HG02884 (cell line): ENCODE measurements at regions not wholly inside any gene's neighbourhood (a gene's known extent, or its start where the extent isn't known, plus 50 kb on each side); places are given as distances from the start of the nearest gene placed in this dataset.

Experiments used
- ATAC-seq: cut with Tn5 transposase; IDR thresholded peaks from one replicate; pipeline ENCODE4 v1.9.1; 2021; ENCODE audit warnings: mild to moderate bottlenecking, moderate library complexity; ENCODE audit not compliant: unreplicated experiment

DNA sequence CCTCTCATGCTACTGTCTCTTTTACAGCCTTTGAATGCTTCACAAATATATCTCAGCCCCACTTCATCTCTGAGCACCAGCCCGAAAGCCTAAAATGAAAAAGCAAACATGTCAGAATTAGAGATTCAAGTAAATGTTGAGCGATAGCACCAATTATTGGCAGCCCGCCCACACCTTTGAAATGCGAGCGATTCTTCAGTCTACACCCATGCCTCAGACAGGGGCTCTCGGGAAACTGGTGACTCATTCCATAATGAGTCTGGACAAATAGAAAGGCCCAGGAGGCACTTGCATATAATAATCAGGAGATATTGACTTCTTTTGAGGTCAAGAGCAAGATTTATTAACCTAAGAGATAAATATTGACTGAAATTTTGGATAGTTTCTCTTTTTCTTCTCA, 487.3 kb upstream of the PTBP2 start:
- no peak for ATAC-seq

DNA sequence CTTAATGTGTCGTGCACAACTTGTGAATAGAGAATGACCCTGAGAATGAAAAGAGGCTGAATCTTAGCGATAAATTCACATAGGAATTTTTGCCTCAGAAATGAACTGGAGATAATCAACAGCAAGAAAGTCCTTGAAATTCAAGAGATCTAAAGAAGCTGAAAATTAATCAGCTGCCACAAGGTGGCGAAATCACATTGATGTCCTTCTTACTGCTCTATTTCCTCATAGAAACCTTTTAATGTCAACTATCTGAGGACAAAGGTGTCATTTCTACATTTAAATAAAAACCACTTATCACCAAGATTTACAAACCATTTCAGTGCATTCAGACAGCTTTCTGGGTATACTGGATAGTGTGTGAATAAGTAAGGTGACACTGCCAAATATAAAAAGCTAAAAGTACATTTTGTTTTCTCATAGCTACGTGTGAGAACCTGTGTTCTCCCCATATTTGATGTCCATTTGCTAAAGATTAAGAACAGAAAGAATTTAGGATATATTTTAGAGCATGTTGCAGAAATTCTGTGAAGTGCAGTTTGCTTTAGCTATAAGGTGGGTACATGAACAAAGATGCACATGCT, 485.3 kb upstream of the PTBP2 start:
- peak; percentile 55 for ATAC-seq

DNA sequence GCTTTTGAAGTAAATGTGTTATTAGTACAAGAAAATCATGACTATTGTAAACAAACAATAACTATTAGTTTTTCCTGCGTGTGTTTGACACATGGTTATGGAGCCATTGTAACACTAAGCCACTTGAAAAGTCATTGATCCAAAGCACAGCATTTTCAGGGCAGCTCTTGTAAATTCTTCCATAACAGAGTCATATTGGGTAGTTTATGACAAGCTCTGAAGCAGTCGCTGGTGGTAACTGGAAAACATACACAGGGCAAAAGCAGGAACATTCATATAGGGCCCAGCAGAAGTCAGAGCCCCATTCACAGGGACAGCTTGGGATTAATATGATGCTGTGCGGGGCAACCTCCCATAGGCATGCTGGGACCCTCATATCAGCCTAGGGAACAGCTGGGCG, 483.2 kb upstream of the PTBP2 start:
- no peak for ATAC-seq

DNA sequence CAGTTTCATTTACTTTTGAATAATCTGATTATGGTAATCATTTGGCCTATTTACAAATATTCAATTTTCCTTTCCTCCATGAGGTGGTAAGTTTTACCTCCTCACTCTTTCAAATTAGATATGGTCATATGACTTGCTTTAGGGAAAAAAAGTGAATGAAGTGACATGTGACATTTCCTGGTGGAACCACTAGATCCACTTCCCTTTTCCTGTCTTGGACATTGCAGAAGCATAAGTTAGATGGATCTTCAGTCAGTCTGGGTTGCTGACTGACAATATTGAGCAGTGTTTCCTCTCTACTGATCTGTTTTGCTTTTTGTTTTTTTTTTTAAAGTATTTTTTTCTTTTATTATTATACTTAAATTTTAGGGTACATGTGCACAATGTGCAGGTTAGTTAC, 481.1 kb upstream of the PTBP2 start:
- ATAC-seq: no peak

DNA sequence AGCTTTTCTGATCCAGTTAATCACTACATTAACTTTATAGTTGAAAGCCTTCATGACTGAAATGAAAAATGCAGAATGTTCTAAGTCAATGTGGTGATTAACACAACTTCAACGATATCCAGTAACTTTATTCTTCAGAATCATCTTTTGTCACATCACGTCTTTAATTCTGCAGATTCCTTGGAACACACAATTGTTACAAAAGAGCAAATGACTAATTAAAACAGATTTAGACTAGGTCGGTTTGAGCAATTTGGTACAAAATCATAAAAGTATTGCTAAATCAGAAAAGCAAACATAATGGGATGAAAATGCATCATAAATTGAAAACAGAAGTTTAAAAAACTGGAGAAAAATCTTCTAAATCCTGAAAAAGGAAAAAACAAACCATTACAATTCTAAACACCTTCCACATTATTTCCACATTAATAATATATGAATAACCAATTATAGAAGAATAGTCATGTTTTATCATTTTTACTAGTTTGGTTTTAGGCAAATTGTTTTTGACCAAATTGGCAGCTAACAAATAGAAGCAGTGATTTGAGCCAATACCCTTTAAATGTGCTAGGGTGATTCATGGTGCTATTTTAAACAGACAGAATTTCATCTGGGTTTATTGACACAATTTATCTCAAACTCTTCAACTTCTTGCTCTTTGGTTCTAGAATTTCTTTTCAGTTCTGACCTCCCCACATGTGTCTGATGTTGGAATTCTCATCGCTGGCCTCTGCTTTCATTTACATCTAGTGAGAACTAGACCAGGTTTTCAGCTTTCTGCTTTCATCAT, 468.1 kb upstream of the PTBP2 start:
- no peak for ATAC-seq

DNA sequence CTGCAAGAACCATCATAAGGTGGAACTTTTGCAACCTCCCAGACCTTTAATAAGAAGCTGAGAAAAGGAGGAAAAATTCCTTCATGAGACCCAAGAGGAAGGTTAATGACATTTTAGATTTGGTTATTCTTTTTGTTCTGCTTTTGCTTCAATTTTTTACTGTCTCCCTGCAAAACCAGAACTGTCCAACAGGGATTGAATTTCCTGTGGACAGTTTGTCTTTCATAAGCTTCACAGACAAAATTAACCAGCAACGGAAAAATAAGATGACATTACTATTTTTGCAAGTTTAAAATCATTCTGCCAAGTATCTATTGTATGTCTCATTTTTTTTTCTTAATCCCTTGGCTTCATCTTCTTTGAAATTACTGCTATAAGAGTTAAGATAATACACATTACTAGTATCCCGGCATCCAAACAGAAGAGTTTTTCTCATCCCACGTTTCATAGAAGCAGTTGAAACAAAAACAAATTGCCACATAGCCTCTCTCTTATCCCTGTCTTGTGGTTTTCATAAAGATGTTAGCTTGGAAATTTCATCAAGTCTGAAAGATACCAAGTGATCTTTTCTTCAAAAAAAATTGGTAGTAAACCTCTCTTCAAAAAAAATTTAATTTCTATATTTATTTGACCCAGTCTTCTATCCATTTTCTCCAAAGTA, 465.3 kb upstream of the PTBP2 start:
- no peak for ATAC-seq

DNA sequence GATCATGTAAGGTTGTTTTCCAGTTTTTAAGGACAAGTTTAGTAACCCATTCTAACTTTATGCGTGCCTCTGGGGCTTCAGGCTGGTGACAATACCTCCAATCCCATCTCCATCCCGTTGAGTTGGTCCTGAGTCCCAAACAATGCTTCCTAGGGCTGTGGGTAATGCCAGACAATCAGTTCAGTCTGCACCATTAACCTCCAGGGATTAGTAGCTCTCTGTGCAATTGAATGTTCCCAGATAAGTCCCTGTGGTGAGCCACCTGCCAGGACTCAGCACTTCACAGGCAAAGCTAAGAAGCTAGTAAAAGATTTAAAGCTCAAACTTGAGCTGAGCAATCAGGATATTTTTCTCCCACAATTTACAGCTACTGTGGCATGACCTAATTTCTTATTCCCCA, 462.2 kb upstream of the PTBP2 start:
- no peak for ATAC-seq

DNA sequence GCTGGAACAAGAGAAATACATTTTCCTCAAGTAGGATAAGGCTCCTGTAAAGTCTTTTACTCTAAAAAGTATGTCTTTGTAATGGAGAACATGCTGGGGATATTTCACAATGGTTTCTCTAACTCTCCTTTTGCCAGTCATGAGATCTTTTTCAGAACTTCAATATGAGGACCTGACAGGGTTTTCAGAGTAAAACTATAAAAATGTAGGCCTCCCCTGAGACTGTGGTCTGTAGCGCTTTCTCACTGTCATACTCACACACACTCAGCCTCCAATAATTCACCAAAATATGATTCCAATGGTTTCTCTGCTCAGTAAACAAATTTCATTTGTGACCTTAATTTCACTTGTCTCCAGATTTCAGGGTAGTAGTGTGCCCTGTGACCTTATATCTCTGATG, 440.1 kb upstream of the PTBP2 start:
- no peak for ATAC-seq

DNA sequence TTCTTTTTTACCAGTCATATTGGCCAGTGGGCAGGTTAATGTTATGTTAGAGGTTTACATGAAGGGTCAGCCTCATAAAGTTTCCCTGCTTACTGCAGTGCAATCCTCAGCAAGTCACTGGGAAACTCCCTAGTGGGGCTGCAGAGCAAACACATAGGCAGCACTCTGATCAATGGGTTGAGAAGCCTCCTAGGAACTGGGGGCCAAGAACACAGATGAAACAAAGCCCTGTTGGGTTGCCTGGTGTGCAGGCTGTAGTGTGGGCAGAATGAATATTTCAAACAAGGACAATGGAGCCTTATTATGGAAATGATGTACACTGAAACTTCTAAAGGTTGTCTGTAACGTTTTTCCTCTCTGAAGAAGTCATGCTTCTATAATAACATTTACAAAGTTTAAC, 431.6 kb upstream of the PTBP2 start:
- no peak for ATAC-seq

DNA sequence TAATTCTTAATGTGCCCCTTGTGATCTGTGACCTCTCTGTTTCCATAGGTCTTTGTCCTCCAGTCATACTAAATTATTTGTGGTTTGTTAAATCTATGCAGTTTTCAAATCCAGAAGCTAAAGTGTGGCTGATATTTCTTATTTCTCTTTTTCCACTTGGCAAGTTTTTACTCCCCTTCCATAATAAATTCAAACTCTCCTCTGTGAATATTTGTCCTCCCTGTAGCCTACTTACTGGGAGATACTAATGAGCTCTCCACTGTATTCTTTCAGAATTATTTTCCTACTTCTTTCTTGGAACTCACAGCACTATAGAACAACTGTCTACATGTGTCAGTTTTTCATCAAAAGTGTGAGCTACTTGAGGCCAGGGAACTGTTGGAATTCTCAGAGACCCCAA, 430.8 kb upstream of the PTBP2 start:
- no peak for ATAC-seq

DNA sequence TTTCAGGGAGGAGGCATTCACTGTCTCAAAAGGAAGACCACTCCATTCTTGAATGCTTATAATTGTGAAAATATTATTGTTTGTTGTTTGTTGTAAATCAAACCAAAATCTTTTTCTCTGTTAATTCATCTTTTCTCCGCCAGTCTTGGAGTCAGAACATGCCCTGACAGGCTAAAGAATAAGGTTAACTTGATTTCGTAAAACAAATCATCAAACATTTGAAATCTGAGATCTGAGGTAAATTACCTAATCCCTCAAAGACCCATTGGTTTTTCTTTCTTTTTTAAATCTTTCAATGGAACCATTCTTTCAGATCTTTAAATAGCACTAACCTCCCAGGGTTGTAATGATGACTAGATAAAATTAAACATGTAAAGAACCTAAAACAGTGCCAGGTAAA, 430.1 kb upstream of the PTBP2 start:
- no peak for ATAC-seq

DNA sequence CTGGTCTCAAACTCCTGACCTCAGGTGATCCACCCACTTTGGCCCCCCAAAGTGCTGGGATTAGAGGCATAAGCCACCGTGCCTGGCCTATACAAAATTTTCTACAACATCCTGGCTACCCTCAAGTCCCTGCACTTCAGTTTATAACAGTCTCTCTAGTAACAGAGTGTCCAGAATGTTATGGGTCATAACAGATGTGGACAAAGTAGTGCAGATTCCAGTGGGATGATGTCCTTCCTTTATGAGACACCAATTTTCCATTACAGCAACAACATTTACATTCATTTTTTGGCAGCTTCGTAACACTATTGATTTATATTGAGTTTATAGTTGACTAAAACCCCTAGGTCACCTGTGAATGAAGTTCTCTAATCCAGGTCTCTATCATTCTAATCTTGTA, 429.4 kb upstream of the PTBP2 start:
- ATAC-seq: no peak

DNA sequence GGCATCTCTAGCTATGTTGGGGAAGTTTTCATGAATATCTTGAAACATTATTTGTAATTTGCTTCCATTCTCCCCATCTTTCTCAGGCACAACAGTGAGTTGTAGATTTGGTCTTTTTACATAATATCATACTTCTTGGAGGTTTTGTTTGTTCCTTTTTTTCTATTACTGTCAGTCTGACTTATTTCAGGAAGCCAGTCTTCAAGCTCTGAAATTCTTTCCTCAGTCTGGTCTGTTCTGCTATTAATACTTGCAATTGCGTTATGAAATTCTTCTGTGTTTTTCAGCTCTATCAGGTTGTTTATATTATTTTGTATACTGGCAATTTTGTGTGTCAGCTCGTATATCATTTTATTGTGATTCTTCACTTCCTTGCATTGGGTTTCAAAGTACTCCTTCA, 424.6 kb upstream of the PTBP2 start:
- no peak for ATAC-seq

DNA sequence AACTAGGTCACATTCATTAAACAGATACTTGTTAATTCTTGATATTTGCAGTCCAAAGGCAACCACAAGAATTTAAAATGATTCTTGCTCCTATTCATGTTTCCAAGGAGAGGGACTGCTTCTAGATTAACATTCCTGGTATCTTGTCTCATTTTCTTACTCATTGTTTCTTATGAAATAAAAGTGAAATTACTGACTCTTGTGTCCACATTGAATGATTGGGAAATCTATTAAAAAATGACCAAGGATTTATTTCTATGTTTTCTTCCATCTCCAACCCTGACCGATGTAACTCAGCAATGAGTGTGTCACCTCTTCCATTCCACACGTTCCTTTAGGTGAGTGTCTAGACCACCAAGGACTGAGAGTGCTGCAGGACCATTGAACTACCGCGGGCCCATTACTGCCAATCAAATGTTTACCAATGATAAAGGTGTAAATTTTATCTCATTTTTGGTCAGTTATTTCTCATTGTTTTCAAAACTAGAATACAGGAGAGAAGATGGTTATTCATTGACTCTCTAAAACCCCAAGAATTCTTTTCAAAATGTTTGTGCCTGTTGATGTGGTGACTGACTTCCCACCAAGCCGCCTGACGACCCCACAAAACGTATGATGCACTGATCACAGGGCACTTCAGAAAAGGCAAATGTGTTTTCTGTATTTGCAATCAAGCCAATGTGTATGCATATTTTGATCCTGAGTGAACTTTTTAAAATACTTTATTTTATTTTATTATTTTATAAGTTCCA, 414.6 kb upstream of the PTBP2 start:
- no peak for ATAC-seq

DNA sequence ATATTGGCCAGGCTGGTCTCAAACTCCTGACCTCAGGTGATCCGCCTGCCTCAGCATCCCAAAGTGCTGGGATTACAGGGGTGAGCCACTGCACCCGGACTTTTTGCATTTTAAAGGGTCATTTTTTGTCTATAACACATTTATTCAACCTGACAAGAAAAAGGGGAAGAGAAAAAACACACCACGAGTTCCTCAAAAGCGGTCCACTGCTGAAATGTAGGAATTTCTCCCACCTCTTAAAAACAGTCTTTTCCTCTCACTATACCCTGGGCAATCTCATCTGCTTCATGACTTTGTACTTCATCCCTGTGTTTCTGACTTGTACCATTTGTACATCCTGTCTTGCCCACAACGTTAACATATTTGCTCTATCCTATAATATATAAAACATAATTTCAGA, 413.3 kb upstream of the PTBP2 start:
- no peak for ATAC-seq

DNA sequence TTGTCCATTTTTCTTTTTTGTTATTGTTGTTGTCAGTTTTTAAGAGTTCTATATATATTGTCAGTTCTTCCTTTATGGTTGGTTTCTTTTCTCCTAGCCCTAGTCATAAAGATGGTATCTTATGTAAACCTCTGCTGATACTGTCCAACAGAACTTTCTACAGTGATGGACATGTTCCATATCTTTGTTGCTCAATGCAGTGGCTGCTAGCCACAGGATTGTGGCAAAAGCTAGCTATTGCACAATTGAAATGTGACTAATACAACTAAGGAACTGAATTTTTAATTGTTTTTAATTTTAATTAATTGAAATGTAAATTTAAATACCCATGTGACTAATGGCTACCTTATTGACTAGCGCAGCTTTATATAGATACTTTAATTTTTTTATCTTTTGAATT, 411.8 kb upstream of the PTBP2 start:
- ATAC-seq: no peak

DNA sequence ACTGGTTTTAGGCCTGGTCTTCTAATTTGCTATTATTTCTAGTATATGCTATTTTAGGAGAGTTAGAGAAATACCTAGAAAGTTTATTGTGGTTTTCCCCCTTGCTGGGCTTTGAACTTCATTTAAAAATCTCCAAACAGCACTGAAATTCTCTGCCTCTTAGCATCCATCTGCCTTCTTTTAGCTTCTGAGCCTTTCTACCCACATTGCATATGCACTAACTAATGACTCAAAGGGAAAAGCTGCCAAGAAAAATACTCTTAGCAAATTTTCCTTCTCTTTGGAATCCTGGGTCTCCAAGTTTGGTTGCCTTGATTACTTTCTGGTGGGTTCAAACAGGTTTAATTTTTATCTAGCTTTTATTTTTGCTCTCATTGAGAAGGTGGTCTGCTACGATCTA, 408.4 kb upstream of the PTBP2 start:
- no peak for ATAC-seq

DNA sequence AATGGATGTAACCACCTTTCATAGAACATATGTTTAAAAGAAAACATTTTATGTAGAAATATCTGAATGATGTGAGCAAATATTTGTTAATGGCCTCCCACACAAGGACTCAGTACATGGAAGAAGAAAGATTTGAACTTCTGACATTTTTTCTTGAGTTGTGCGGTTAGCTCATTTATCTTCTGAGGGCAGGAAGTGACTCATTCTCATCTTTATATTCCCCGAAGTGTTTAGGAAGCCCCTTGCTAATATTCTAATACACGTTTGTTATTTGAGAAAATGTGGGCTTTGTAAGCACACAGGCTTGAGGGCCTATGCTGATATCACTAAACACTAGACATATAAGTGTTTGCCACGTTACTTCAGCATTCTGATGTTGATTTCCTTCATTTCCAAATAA, 392.5 kb upstream of the PTBP2 start:
- no peak for ATAC-seq

DNA sequence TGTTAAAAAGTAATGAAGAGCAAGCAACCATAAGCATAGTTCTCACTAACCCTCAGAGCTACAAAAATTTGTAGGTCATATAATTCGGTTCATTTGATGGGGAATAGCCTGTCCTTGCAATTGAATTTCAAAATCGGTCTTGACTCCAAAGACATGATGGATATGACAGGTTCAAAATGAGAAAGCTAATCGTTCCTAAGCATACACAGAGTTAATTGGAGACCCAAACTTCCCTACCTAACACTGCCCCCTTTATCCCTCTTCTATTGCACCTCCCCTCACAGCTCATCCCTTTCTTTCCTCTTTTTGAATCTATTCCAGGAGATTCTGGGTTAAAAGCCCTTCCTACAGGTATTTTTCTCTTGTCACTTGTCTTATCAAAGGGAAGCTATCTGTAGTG, 390.0 kb upstream of the PTBP2 start:
- ATAC-seq: no peak

DNA sequence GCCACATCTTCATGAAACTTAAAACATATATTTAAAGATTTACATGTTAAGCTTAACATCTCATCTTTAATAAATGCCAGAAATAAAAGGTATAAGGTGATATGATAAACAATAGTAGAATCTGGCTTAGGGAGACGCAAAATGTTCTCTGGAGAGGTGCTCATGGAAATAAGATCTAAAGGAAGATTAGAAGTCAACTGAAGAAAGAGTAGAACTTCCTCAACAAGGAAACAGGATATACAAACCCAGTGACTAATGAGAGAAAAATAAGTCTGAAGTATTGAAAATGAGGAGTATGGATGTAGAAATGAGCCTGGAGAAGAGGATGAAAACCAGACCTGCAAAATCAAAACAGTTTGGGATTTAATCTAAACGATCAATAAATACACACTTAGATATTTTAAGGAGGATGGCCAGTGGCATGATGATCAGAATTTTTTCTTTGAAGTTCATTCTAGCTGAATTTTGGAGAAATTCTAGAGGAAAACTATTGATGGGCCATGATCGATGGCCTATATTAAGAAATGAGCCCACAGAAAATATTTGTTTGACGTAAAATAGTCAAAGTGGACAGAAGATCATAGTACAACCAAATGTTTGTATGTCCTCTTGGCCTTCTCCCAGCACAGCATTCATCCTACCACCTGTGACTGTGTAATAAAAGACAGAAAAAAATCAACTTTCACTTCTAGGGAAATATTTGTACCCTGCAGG, 387.9 kb upstream of the PTBP2 start:
- ATAC-seq: no peak

DNA sequence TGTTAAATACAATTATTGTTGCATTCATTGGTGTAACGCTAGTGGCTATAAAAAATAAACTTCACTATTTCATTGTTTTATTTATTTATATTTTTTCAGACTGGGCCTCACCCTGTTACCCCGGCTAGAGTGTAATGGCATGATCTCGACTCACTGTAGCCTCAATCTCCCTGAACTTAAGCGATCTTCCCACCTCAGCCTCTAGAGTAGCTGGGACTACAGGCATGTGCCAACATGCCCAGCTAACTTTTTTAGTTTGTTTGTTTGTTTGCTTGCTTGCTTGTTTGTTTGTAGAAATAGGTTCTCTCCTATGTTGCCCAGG, 387.4 kb upstream of the PTBP2 start:
- no peak for ATAC-seq
